Neural crest cell (in vitro differentiated cells): ENCODE measurements at regions not wholly inside any gene's neighbourhood (a gene's known extent, or its start where the extent isn't known, plus 50 kb on each side); places are given as distances from the start of the nearest gene placed in this dataset.
"Not testable (repeated sequence)": the region's sequence is repeated elsewhere in the genome, so short reads cannot be mapped to it uniquely, and the experiment has no call there.

Experiments
- DNase-seq: peaks from one replicate; pipeline ENCODE4 v3.0.0; 2021; ENCODE audit warnings: low read depth, mixed read lengths, low spot score
- H3K27ac Mint-ChIP-seq: one replicate; pipeline ENCODE4 v1.8.0; 2021; ENCODE audit warnings: mild to moderate bottlenecking, mixed read lengths; ENCODE audit not compliant: unreplicated experiment
- H3K27me3 Mint-ChIP-seq: 2 replicates; pipeline ENCODE4 v1.8.0; 2021; ENCODE audit warnings: low read depth, mild to moderate bottlenecking, mixed read lengths
- H3K36me3 Mint-ChIP-seq: 2 replicates; pipeline ENCODE4 v1.8.0; 2021; ENCODE audit warnings: low read depth, mild to moderate bottlenecking, mixed read lengths
- H3K4me1 Mint-ChIP-seq: 2 replicates; pipeline ENCODE4 v1.8.0; 2021; ENCODE audit warnings: mixed read lengths
- H3K4me3 Mint-ChIP-seq: one replicate; pipeline ENCODE4 v1.8.0; 2021; ENCODE audit warnings: mild to moderate bottlenecking, mixed read lengths
- H3K9me3 Mint-ChIP-seq: 2 replicates; pipeline ENCODE4 v1.8.0; 2021; ENCODE audit warnings: mixed read lengths
- CTCF ChIP-seq: fragments of 200-600 bp; sonication (generic); conservative IDR thresholded peaks from 2 replicates; pipeline ENCODE4 v1.5.0; 2021; ENCODE audit warnings: antibody characterized with exemption, mild to moderate bottlenecking

GRCh38 chr4:49221209-49221608, 235.1 kb downstream of the CWH43 start:
- Mint-ChIP-seq H3K27me3 (no peaks in the 10 kb centered on the region), H3K36me3 (peaks cover 31% of the 10 kb centered on the region)

DNA sequence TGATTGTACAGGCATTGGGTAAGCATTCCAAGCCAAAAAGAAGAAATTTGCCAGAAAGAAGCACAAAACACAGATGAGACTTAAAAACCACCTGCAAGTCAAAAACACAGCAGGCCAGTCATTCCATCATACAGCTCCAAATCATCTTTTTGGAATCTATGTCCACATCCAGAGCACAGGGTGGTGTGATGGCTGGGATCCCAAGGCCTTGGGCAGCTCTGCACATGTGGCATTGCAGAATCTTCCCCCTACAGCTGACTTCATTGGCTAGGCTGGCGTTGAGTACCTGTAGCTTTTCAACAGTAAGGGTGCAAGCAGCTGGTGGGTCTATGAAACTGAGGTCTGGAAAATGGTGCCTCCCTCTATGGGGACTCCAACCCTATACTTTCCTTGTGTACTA, 236.7 kb downstream of the CWH43 start:
- not testable (repeated sequence) for H3K27me3 Mint-ChIP-seq, DNase-seq, H3K4me3 Mint-ChIP-seq, H3K27ac Mint-ChIP-seq, H3K4me1 Mint-ChIP-seq
- Mint-ChIP-seq H3K9me3 (peaks cover 27% of the 10 kb centered on the region), H3K36me3 (peaks cover 23% of the 10 kb centered on the region)

More at GRCh38 chr4:49221209-49221608, 235.1 kb downstream of the CWH43 start:
- Mint-ChIP-seq H3K4me1 (no peaks in the 10 kb centered on the region), H3K9me3 (peaks cover 36% of the 10 kb centered on the region), H3K4me3 (no peak overlapping the region), H3K27ac (no peak overlapping the region)
- TF ChIP-seq CTCF: no peak
- DNase-seq: no peak

DNA sequence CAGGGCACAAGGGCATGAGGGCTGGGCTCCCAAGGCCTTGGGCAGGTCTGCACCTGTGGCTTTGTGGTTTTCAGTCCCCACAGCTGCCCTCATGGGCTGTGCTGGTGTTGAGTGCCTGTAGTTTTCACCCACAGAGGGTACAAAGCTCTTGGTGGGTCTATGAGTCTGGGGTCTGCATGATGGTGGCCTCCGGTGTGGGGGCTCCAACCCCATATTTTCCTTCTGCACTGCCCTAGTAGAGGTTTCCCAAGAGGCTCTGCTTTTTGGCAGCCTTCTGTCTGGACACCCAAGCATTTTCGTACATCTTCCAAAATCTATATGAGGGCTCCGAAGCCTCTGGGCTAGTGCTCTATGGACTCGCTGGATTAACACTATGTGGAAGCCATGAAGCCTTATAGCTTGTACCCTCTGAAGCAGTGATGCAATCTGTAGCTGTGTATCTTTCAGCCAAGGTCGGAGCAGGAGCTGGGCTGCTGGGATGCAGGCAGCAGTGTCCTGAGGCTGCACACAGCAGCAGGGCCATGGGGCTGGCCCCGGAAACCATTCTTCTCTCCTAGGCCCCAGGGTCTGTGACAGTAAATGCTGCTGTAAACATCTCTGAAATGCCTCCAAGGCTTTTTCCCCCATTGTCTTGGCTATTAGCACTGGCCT, 240.3 kb downstream of the CWH43 start:
- H3K9me3 Mint-ChIP-seq: peaks cover 16% of the 10 kb centered on the region
- H3K27ac Mint-ChIP-seq, H3K27me3 Mint-ChIP-seq, DNase-seq, H3K36me3 Mint-ChIP-seq, H3K4me1 Mint-ChIP-seq, H3K4me3 Mint-ChIP-seq: not testable (repeated sequence)

GRCh38 chr4:49227941-49228340, 241.9 kb downstream of the CWH43 start:
- not testable (repeated sequence) for H3K36me3 Mint-ChIP-seq, H3K27ac Mint-ChIP-seq, H3K4me3 Mint-ChIP-seq, H3K9me3 Mint-ChIP-seq, DNase-seq, H3K27me3 Mint-ChIP-seq, H3K4me1 Mint-ChIP-seq

DNA sequence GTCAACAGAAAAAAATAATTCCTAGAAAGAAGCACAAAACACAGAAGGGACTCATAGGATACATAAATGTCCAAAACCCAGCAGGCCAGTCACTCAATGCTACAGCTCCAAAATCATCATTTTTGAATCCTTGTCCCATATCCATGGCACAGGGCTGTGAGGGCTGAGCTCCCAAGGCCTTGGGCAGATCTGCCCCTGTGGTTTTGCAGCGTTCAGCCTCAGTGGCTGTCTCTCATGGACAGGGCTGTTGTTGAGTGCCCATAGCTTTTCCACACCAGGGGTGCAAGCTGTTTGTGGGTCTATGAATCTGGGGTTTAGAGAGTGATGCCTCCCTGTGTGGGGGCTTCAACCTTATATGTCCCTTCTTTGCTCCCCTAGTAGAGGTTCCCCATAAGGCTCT, 243.2 kb downstream of the CWH43 start:
- H3K27ac Mint-ChIP-seq, DNase-seq, H3K4me3 Mint-ChIP-seq, H3K9me3 Mint-ChIP-seq, H3K36me3 Mint-ChIP-seq, H3K4me1 Mint-ChIP-seq, H3K27me3 Mint-ChIP-seq: not testable (repeated sequence)

- H3K9me3 Mint-ChIP-seq, DNase-seq, H3K27ac Mint-ChIP-seq, H3K27me3 Mint-ChIP-seq, H3K4me1 Mint-ChIP-seq, H3K4me3 Mint-ChIP-seq, H3K36me3 Mint-ChIP-seq: not testable (repeated sequence)
Observed at GRCh38 chr4:49229713-49230112, 243.6 kb downstream of the CWH43 start.

DNA sequence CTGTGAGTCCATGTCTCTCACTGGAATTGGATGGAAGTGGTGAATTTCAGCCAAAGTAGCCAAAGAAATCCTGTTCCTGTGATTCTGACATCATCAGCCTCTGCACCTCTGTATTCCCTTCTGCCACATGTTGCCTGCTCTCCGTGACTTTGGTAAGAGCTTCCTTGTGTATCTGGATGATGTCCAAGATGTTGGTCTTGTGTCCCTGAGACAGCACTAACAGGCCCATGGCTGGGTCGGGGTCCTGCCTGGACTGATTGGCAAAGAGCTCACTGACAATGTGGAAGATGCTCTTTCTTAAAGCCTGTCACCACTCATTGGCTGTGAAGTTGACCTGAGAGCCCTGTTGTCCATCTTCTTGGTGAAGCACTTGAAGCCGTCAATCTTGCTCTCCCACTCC, 247.3 kb downstream of the CWH43 start:
- H3K4me3 Mint-ChIP-seq, H3K27me3 Mint-ChIP-seq, H3K27ac Mint-ChIP-seq, H3K4me1 Mint-ChIP-seq, H3K9me3 Mint-ChIP-seq, DNase-seq, H3K36me3 Mint-ChIP-seq: not testable (repeated sequence)

GRCh38 chr4:49233749-49234148, 247.7 kb downstream of the CWH43 start:
- DNase-seq, H3K4me3 Mint-ChIP-seq, H3K27ac Mint-ChIP-seq, H3K4me1 Mint-ChIP-seq, H3K27me3 Mint-ChIP-seq, H3K36me3 Mint-ChIP-seq, H3K9me3 Mint-ChIP-seq: not testable (repeated sequence)

- not testable (repeated sequence) for DNase-seq, H3K27ac Mint-ChIP-seq, H3K4me1 Mint-ChIP-seq, H3K9me3 Mint-ChIP-seq, H3K36me3 Mint-ChIP-seq, H3K27me3 Mint-ChIP-seq, H3K4me3 Mint-ChIP-seq
Observed at GRCh38 chr4:49234382-49234781, 248.3 kb downstream of the CWH43 start.

GRCh38 chr4:49235413-49236160, 249.5 kb downstream of the CWH43 start:
- H3K9me3 Mint-ChIP-seq, DNase-seq, H3K36me3 Mint-ChIP-seq, H3K4me3 Mint-ChIP-seq, H3K27ac Mint-ChIP-seq, H3K27me3 Mint-ChIP-seq, H3K4me1 Mint-ChIP-seq: not testable (repeated sequence)

DNA sequence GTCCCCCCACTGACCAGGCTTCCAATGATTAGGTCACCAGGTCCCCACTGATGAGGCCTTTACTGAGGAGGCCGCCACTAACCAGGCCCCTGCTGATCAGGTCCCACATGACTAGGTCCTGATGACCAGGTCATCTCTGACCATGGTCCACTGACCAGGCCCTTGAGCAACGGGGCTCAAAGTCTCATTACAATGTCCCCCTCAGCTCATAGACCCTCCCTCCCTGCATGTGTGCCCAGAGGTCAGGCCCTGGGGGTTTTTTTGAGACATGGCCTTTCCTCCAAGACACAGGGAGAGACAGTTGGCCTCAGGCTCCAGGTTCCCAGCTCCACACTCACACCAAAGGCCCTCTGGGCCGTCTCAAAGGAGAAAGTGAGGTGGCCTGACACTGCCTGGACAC, 250.4 kb downstream of the CWH43 start:
- not testable (repeated sequence) for H3K4me1 Mint-ChIP-seq, H3K36me3 Mint-ChIP-seq, H3K9me3 Mint-ChIP-seq, H3K27ac Mint-ChIP-seq, DNase-seq, H3K27me3 Mint-ChIP-seq, H3K4me3 Mint-ChIP-seq

GRCh38 chr4:49241295-49241694, 255.2 kb downstream of the CWH43 start:
- H3K27me3 Mint-ChIP-seq, H3K4me3 Mint-ChIP-seq, H3K27ac Mint-ChIP-seq, H3K36me3 Mint-ChIP-seq, DNase-seq, H3K4me1 Mint-ChIP-seq: not testable (repeated sequence)
- peaks cover 11% of the 10 kb centered on the region for H3K9me3 Mint-ChIP-seq

DNA sequence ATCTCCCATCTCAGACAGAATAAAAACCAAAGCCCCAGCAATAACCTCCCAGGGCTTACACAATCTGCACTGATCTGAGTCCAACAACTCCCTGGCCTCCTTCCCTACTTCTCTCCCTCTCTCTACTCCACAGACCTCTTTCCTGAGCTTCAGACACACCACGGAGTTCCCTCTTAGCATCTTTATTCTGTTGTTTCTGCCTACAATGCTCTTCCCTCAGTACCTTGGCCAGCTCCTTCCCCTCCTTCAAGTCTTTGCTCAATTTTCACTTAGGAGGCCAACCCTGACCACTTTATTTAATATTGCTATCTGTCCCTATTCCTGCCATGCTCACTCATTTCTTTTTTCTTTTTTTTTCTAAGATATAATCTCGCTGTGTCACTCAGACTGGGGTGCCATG, 276.7 kb downstream of the CWH43 start:
- H3K36me3 Mint-ChIP-seq, H3K27me3 Mint-ChIP-seq, DNase-seq: not testable (repeated sequence)

More for the DNA sequence above, 276.7 kb downstream of the CWH43 start:
- not testable (repeated sequence) for H3K4me1 Mint-ChIP-seq, H3K27ac Mint-ChIP-seq, H3K4me3 Mint-ChIP-seq, H3K9me3 Mint-ChIP-seq
